ENCODE measurements at regions not wholly inside any gene's neighbourhood (a gene's known extent, or its start where the extent isn't known, plus 50 kb on each side); places are given as distances from the start of the nearest gene placed in this dataset.
"Not testable (repeated sequence)": the region's sequence is repeated elsewhere in the genome, so short reads cannot be mapped to it uniquely, and the experiment has no call there.

- Mint-ChIP-seq H3K36me3 (ENCODE audit: low read depth) (peaks cover 2% of the 10 kb centered on the region), H3K4me1 (no peaks in the 10 kb centered on the region)
Measured at GRCh38 chr6:16932920-16933319, 168.9 kb upstream of the STMND1 start.

GRCh38 chr6:16931079-16931478 lies 169.8 kb upstream of the ATXN1 start:
- H3K27ac Mint-ChIP-seq; ATAC-seq; DNase-seq; H3K36me3 Mint-ChIP-seq (ENCODE audit: low read depth); H3K9me3 Mint-ChIP-seq; H3K4me3 Mint-ChIP-seq; H3K4me1 Mint-ChIP-seq: not testable (repeated sequence)
- peaks cover 34% of the 10 kb centered on the region for H3K27me3 Mint-ChIP-seq

More at GRCh38 chr6:16932920-16933319, 168.9 kb upstream of the STMND1 start:
- DNase-seq = no peak
- ATAC-seq = no peak
- Mint-ChIP-seq H3K27ac (no peak overlapping the region), H3K27me3 (peaks cover 34% of the 10 kb centered on the region), H3K4me3 (no peak overlapping the region), H3K9me3 (no peaks in the 10 kb centered on the region)

- H3K27me3 Mint-ChIP-seq = peaks cover 29% of the 10 kb centered on the region
Measured at GRCh38 chr6:16930432-16930831, 169.2 kb upstream of the ATXN1 start.

GRCh38 chr6:16929809-16930208 lies 168.5 kb upstream of the ATXN1 start:
- Mint-ChIP-seq H3K4me1 (no peaks in the 10 kb centered on the region), H3K27me3 (peaks cover 24% of the 10 kb centered on the region), H3K9me3 (no peaks in the 10 kb centered on the region), H3K4me3 (no peak overlapping the region), H3K27ac (no peak overlapping the region), H3K36me3 (ENCODE audit: low read depth) (peaks cover 2% of the 10 kb centered on the region)
- no peak for DNase-seq
- ATAC-seq = no peak

More at GRCh38 chr6:16930432-16930831, 169.2 kb upstream of the ATXN1 start:
- DNase-seq (no peak), ATAC-seq (no peak)
- H3K9me3 Mint-ChIP-seq = no peaks in the 10 kb centered on the region
- no peak overlapping the region for H3K4me3 Mint-ChIP-seq
- peaks cover 2% of the 10 kb centered on the region for H3K36me3 Mint-ChIP-seq (ENCODE audit: low read depth)
- H3K27ac Mint-ChIP-seq = no peak overlapping the region
- no peaks in the 10 kb centered on the region for H3K4me1 Mint-ChIP-seq

GRCh38 chr6:16928387-16928786 lies 167.1 kb upstream of the ATXN1 start:
- H3K36me3 Mint-ChIP-seq (ENCODE audit: low read depth) = peaks cover 2% of the 10 kb centered on the region

GRCh38 chr6:16927205-16927604 lies 165.9 kb upstream of the ATXN1 start:
- Mint-ChIP-seq H3K27ac (no peak overlapping the region), H3K9me3 (no peaks in the 10 kb centered on the region), H3K36me3 (ENCODE audit: low read depth) (peaks cover 2% of the 10 kb centered on the region), H3K4me1 (no peaks in the 10 kb centered on the region), H3K4me3 (no peak overlapping the region), H3K27me3 (peaks cover 17% of the 10 kb centered on the region)
- ATAC-seq = no peak
- no peak for DNase-seq

More at GRCh38 chr6:16928387-16928786, 167.1 kb upstream of the ATXN1 start:
- Mint-ChIP-seq H3K9me3 (no peaks in the 10 kb centered on the region), H3K4me3 (no peak overlapping the region), H3K27me3 (peaks cover 18% of the 10 kb centered on the region), H3K4me1 (no peaks in the 10 kb centered on the region), H3K27ac (no peak overlapping the region)
- ATAC-seq = no peak
- no peak for DNase-seq

- ATAC-seq (no peak), DNase-seq (no peak)
- H3K27ac Mint-ChIP-seq = no peak overlapping the region
- H3K9me3 Mint-ChIP-seq = no peaks in the 10 kb centered on the region
- no peak overlapping the region for H3K4me3 Mint-ChIP-seq
- no peaks in the 10 kb centered on the region for H3K4me1 Mint-ChIP-seq
- H3K27me3 Mint-ChIP-seq = peaks cover 15% of the 10 kb centered on the region
- no peaks in the 10 kb centered on the region for H3K36me3 Mint-ChIP-seq (ENCODE audit: low read depth)
Measured at GRCh38 chr6:16925461-16925860, 164.2 kb upstream of the ATXN1 start.

- ATAC-seq = no peak
- Mint-ChIP-seq H3K9me3 (no peaks in the 10 kb centered on the region), H3K36me3 (ENCODE audit: low read depth) (no peaks in the 10 kb centered on the region), H3K4me1 (no peaks in the 10 kb centered on the region), H3K27me3 (peaks cover 21% of the 10 kb centered on the region), H3K4me3 (no peak overlapping the region), H3K27ac (no peak overlapping the region)
- no peak for DNase-seq
Measured at GRCh38 chr6:16922282-16922681, 161.0 kb upstream of the ATXN1 start.

GRCh38 chr6:16921399-16922110 lies 160.3 kb upstream of the ATXN1 start:
- Mint-ChIP-seq H3K27ac (no peak overlapping the region), H3K4me1 (no peaks in the 10 kb centered on the region), H3K27me3 (peaks cover 20% of the 10 kb centered on the region), H3K9me3 (no peaks in the 10 kb centered on the region), H3K36me3 (ENCODE audit: low read depth) (no peaks in the 10 kb centered on the region), H3K4me3 (no peak overlapping the region)
- DNase-seq (no peak), ATAC-seq (no peak)

- Mint-ChIP-seq H3K27ac (no peak overlapping the region), H3K27me3 (peaks cover 27% of the 10 kb centered on the region), H3K36me3 (ENCODE audit: low read depth) (no peaks in the 10 kb centered on the region), H3K4me1 (no peaks in the 10 kb centered on the region), H3K9me3 (peaks cover 10% of the 10 kb centered on the region), H3K4me3 (no peak overlapping the region)
- ATAC-seq (no peak), DNase-seq (no peak)
Measured at GRCh38 chr6:16918586-16918985, 157.3 kb upstream of the ATXN1 start.

- H3K27me3 Mint-ChIP-seq = peaks cover 18% of the 10 kb centered on the region
- no peak for DNase-seq
- H3K9me3 Mint-ChIP-seq = peaks cover 26% of the 10 kb centered on the region
- H3K27ac Mint-ChIP-seq = no peak overlapping the region
- no peak overlapping the region for H3K4me3 Mint-ChIP-seq
- ATAC-seq = no peak
- no peaks in the 10 kb centered on the region for H3K36me3 Mint-ChIP-seq (ENCODE audit: low read depth)
- no peaks in the 10 kb centered on the region for H3K4me1 Mint-ChIP-seq
Measured at GRCh38 chr6:16914184-16914583, 152.9 kb upstream of the ATXN1 start.

GRCh38 chr6:16912756-16913155 lies 151.5 kb upstream of the ATXN1 start:
- DNase-seq (no peak), ATAC-seq (no peak)
- Mint-ChIP-seq H3K27ac (no peak overlapping the region), H3K9me3 (peaks cover 26% of the 10 kb centered on the region), H3K4me1 (no peaks in the 10 kb centered on the region), H3K36me3 (ENCODE audit: low read depth) (no peaks in the 10 kb centered on the region), H3K27me3 (peaks cover 17% of the 10 kb centered on the region), H3K4me3 (no peak overlapping the region)

- no peak overlapping the region for H3K27ac Mint-ChIP-seq
- DNase-seq (no peak), ATAC-seq (no peak)
- no peaks in the 10 kb centered on the region for H3K36me3 Mint-ChIP-seq (ENCODE audit: low read depth)
- peaks cover 19% of the 10 kb centered on the region for H3K27me3 Mint-ChIP-seq
- H3K4me3 Mint-ChIP-seq = no peak overlapping the region
- peaks cover 26% of the 10 kb centered on the region for H3K9me3 Mint-ChIP-seq
- H3K4me1 Mint-ChIP-seq = no peaks in the 10 kb centered on the region
Measured at GRCh38 chr6:16911088-16911487, 149.8 kb upstream of the ATXN1 start.

- Mint-ChIP-seq H3K27me3 (peaks cover 18% of the 10 kb centered on the region), H3K9me3 (peaks cover 22% of the 10 kb centered on the region), H3K4me1 (no peaks in the 10 kb centered on the region), H3K36me3 (ENCODE audit: low read depth) (no peaks in the 10 kb centered on the region), H3K27ac (no peak overlapping the region), H3K4me3 (no peak overlapping the region)
- DNase-seq (no peak), ATAC-seq (no peak)
Measured at GRCh38 chr6:16909658-16910360, 148.5 kb upstream of the ATXN1 start.

GRCh38 chr6:16907991-16908390 lies 146.7 kb upstream of the ATXN1 start:
- no peak overlapping the region for H3K27ac Mint-ChIP-seq
- no peaks in the 10 kb centered on the region for H3K4me1 Mint-ChIP-seq
- no peak for DNase-seq
- no peak for ATAC-seq
- peaks cover 10% of the 10 kb centered on the region for H3K9me3 Mint-ChIP-seq
- no peaks in the 10 kb centered on the region for H3K36me3 Mint-ChIP-seq (ENCODE audit: low read depth)
- no peak overlapping the region for H3K4me3 Mint-ChIP-seq
- peaks cover 21% of the 10 kb centered on the region for H3K27me3 Mint-ChIP-seq
